ENCODE measurements at regions not wholly inside any gene's neighbourhood (a gene's known extent, or its start where the extent isn't known, plus 50 kb on each side); places are given as distances from the start of the nearest gene placed in this dataset.

DNA sequence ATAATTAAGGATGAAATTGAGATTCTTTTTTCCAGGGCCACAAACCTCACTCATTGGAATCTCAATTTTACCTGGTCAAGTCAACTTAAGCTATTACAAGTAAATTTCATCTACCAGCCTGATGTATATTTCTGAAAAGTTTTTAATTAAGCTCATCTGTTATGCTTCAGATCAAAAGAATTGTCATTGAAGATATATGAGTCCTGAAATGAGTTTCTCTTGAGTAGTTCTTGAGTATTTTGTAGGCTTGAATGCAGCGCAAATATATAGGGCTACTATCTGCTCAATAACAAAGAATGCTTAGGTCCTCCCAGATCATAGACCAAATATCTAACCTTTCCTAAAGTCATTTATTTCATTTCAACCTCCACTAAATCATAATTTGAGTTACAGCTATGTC, 482.2 kb upstream of the ST8SIA4 start:
- no peak for TF ChIP-seq CTCF (IDR thresholded peaks at IDR 0.05; ENCODE audit: insufficient read depth, low read length, severe bottlenecking)
- DNase-seq (ENCODE audit: low read depth) (no peak), FAIRE-seq (no peak)
- peaks cover 1% of the 10 kb centered on the region for H3K27me3 ChIP-seq (ENCODE audit: control insufficient read depth, insufficient read depth, low read length)
- H3K4me3 ChIP-seq (ENCODE audit: low read depth, low read length), result no peak overlapping the region
- no peaks in the 10 kb centered on the region for H3K36me3 ChIP-seq (ENCODE audit: control insufficient read depth, insufficient read depth, low read length)

- Histone ChIP-seq H3K36me3 (ENCODE audit: control insufficient read depth, insufficient read depth, low read length) (no peaks in the 10 kb centered on the region), H3K27me3 (ENCODE audit: control insufficient read depth, insufficient read depth, low read length) (no peaks in the 10 kb centered on the region), H3K4me3 (ENCODE audit: low read depth, low read length) (no peak overlapping the region)
- no peak for TF ChIP-seq CTCF (IDR thresholded peaks at IDR 0.05; ENCODE audit: insufficient read depth, low read length, severe bottlenecking)
- DNase-seq (ENCODE audit: low read depth), result no peak
- FAIRE-seq, result no peak
Measured at GRCh38 chr5:101370181-101370580, 467.1 kb upstream of the ST8SIA4 start.

DNA sequence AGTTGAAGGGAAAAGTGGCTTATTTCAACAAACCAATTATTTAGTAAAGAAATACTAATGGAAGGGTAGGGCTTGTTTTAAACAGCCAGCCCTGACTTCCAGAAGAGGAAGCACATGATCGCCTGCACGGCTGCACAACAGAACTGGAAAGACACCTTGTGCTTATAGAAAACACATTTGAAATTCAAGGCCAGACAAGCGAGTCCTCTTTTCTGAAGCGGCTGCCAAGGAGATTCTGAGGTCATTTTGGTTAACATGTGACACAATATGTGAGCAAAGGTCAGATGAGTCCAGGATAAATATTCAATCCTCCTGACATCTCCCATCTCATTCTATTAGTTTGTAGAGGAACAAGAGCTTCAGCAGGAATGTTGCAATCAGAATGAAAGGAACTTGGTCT, 461.4 kb upstream of the ST8SIA4 start:
- DNase-seq (ENCODE audit: low read depth), result no peak
- Histone ChIP-seq H3K36me3 (ENCODE audit: control insufficient read depth, insufficient read depth, low read length) (no peaks in the 10 kb centered on the region), H3K27me3 (ENCODE audit: control insufficient read depth, insufficient read depth, low read length) (no peaks in the 10 kb centered on the region), H3K4me3 (ENCODE audit: low read depth, low read length) (no peak overlapping the region)
- TF ChIP-seq CTCF (IDR thresholded peaks at IDR 0.05; ENCODE audit: insufficient read depth, low read length, severe bottlenecking), result no peak
- no peak for FAIRE-seq

DNA sequence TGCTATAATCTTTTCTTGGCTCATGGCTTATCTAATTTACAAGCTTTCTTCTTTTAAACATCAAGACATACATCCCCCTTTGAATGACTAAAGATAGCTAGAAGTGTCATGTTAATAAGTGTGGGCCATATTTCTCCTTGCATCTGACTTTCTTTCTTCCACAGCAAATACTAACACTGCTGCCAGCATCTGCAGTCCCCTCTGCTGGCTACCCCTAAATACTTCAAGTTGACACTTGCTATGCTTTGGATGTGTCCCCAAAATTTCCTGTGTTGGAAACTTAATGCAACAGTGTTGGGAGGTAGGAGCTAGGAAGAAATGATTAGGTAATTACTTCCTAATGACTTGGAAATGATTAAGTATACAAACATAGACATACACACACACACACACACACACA, 459.0 kb upstream of the ST8SIA4 start:
- Histone ChIP-seq H3K27me3 (ENCODE audit: control insufficient read depth, insufficient read depth, low read length) (no peaks in the 10 kb centered on the region), H3K4me3 (ENCODE audit: low read depth, low read length) (no peak overlapping the region), H3K36me3 (ENCODE audit: control insufficient read depth, insufficient read depth, low read length) (no peaks in the 10 kb centered on the region)
- no peak for TF ChIP-seq CTCF (IDR thresholded peaks at IDR 0.05; ENCODE audit: insufficient read depth, low read length, severe bottlenecking)
- DNase-seq (ENCODE audit: low read depth) (no peak), FAIRE-seq (no peak)

GRCh38 chr5:101346906-101347305, 443.8 kb upstream of the ST8SIA4 start:
- no peak for DNase-seq (ENCODE audit: low read depth)
- no peak overlapping the region for H3K4me3 ChIP-seq (ENCODE audit: low read depth, low read length)
- H3K36me3 ChIP-seq (ENCODE audit: control insufficient read depth, insufficient read depth, low read length), result no peaks in the 10 kb centered on the region
- H3K27me3 ChIP-seq (ENCODE audit: control insufficient read depth, insufficient read depth, low read length), result no peaks in the 10 kb centered on the region
- no peak for TF ChIP-seq CTCF (IDR thresholded peaks at IDR 0.05; ENCODE audit: insufficient read depth, low read length, severe bottlenecking)
- FAIRE-seq, result no peak

- FAIRE-seq (peak; percentile 73), DNase-seq (ENCODE audit: low read depth) (no peak)
- Histone ChIP-seq H3K4me3 (ENCODE audit: low read depth, low read length) (no peak overlapping the region), H3K36me3 (ENCODE audit: control insufficient read depth, insufficient read depth, low read length) (no peaks in the 10 kb centered on the region), H3K27me3 (ENCODE audit: control insufficient read depth, insufficient read depth, low read length) (no peaks in the 10 kb centered on the region)
- no peak for TF ChIP-seq CTCF (IDR thresholded peaks at IDR 0.05; ENCODE audit: insufficient read depth, low read length, severe bottlenecking)
Measured at GRCh38 chr5:101346447-101346846, 443.4 kb upstream of the ST8SIA4 start.

Measured in bronchial epithelial cell (primary cell).